Panc1 (cell line): ENCODE measurements at regions not wholly inside any gene's neighbourhood (a gene's known extent, or its start where the extent isn't known, plus 50 kb on each side); places are given as distances from the start of the nearest gene placed in this dataset.

Source experiments
- POLR2AphosphoS5 ChIP-seq: IDR thresholded peaks from 2 replicates; pipeline ENCODE4 v1.6.1; 2012; ENCODE audit warnings: mild to moderate bottlenecking, low read depth, low read length, moderate library complexity
- TCF7L2 ChIP-seq: IDR thresholded peaks from 2 replicates; pipeline ENCODE4 v1.6.1; 2011; ENCODE audit warnings: mild to moderate bottlenecking, low read depth, low read length, inconsistent platforms
- TF ChIP-seq, protein P1 (sequence below): fragments of 450-650 bp; IDR thresholded peaks from 2 replicates; pipeline ENCODE4 v1.5.1; 2017; ENCODE audit warnings: mild to moderate bottlenecking

DNA sequence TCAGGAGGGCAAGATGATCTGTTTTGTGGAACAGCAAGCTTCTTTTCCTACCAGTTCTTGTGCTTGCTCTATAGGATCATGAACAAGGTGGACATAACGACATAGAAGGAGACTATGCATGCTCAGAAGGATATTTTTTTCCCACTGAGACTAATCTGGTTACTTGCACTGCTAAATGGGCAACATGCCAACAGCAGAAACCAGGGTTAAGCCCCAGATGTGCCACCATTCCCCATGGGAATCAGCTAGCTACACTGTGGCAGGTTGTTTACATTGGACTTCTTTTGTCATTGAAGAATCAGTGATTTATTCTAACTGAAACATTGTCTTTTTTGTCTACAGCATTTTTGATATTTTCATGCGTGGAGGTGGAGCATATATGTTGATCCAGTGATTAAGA is 165.6 kb downstream of the C4orf33 start:
- TF ChIP-seq, protein P1, sequence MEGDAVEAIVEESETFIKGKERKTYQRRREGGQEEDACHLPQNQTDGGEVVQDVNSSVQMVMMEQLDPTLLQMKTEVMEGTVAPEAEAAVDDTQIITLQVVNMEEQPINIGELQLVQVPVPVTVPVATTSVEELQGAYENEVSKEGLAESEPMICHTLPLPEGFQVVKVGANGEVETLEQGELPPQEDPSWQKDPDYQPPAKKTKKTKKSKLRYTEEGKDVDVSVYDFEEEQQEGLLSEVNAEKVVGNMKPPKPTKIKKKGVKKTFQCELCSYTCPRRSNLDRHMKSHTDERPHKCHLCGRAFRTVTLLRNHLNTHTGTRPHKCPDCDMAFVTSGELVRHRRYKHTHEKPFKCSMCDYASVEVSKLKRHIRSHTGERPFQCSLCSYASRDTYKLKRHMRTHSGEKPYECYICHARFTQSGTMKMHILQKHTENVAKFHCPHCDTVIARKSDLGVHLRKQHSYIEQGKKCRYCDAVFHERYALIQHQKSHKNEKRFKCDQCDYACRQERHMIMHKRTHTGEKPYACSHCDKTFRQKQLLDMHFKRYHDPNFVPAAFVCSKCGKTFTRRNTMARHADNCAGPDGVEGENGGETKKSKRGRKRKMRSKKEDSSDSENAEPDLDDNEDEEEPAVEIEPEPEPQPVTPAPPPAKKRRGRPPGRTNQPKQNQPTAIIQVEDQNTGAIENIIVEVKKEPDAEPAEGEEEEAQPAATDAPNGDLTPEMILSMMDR = no peak
- TF ChIP-seq POLR2AphosphoS5 = no peak
- TF ChIP-seq TCF7L2 = no peak
